Stimulated activated CD8-positive, alpha-beta memory T cell treated with anti-CD3 and anti-CD28 coated beads, Interleukin-15, amount 100 ng/mL, for 1 hour (primary cell): ENCODE measurements at regions not wholly inside any gene's neighbourhood (a gene's known extent, or its start where the extent isn't known, plus 50 kb on each side); places are given as distances from the start of the nearest gene placed in this dataset.
"Not testable (repeated sequence)": the region's sequence is repeated elsewhere in the genome, so short reads cannot be mapped to it uniquely, and the experiment has no call there.

Experiments used
- DNase-seq: peaks from one replicate; pipeline ENCODE4 v3.0.0-alpha.2; 2020; ENCODE audit warnings: low read depth

DNA sequence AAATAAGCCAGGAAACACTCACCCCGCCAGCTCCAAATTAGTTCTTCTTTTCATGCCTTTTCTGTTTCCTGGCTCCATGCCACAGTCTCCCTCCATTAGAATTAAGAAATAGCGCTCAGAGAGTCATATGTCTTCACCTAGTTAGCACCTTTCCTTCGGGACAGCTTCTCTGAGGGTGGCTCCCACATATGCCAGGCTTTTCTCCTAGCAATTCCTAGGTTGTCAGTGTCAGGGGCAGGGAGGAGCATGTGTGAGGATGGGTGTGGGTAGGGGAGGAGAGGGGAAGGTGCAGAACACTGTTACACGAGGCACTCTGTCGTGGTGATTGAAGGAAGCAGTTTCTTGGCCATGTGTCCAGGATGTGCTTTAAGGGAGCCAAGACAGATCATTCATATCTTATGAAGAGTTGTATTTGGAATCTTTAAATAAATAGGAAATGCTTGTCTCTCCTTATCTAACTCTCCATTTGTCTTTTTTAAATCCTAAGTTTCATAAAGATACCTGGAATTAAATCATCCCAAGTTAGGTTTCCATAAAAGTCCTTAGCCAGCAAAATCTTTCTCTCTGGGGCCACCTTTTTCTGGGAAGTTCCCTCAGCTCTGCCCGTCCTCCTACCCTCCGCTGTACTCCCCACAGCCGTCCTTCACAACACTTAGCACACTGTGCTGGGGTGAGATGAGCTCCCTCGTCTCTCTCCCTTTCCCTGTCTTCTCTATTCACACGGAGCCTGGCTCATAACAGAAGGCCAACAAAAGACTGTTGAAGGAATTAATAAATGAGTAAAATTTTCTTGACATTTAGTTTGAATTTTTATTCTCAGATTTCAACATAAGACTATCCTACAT is 361.0 kb downstream of the CD83 start:
- no peak for DNase-seq

DNA sequence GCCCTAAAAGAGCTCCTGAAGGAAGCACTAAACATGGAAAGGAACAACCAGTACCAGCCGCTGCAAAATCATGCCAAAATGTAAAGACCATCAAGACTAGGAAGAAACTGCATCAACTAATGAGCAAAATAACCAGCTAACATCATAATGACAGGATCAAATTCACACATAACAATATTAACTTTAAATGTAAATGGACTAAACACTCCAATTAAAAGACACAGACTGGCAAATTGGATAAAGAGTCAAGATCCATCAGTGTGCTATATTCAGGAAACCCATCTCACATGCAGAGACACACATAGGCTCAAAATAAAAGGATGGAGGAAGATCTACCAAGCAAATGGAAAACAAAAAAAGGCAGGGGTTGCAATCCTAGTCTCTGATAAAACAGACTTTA is 364.4 kb downstream of the CD83 start:
- DNase-seq, result not testable (repeated sequence)

DNA sequence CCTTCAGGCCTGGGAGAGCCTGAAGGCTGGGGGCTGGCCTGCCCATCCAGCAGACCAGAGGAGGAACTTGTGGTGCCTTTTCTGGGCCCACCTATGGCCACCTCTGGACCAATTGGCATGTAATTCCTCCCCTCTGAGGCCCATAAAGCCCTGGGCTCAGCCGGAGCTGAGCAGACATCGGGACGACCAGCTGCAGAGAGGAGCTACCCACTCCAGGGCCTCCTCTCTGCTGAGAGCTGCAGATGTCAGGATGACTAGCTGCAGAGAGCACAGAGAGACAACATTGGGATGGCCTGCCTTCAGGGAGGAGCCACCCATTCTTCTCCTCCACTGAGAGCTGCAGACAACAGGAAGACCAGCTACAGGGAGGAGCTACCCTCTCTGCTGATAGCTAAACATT is 370.1 kb downstream of the CD83 start:
- no peak for DNase-seq

GRCh38 chr6:14488180-14488579 is 370.6 kb downstream of the CD83 start:
- DNase-seq, result no peak

- no peak for DNase-seq
Measured at GRCh38 chr6:14489445-14489844, 371.9 kb downstream of the CD83 start.

DNA sequence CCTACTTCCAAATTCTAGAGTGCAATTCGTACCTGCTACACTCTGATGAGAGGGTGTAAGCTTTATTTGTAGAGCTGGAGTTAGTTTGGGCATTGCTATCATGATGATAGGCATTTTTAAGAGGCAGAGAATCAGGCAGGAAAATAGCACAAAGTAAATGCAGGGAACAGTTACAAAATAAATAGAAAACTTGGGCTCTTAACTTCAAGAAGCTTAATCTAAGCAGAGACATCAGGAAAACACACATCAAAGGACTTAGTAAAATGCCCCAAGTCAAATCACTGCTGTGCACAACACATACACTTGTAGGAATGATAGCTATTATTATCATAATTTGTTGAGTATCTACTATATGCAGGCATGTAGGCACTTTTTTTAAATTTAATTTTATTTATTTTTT is 381.2 kb downstream of the CD83 start:
- no peak for DNase-seq

DNA sequence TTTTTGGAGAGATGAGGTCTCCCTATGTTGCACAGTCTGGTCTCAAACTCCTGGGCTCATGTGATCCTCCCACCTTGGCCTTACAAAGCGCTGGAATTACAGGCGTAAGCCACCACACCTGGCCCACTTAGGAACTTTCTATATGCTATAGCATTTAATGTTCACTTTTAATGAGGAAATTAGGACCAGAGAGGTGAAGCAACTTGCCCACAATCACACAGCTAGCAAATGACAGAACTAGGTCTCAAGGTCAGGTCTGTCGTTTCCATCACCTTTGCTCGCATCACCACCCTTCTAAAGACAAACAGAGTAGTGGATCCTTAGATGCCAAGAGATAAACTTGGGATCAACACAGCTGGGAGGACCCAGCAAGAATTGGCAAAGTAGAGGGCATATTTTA is 381.7 kb downstream of the CD83 start:
- no peak for DNase-seq

DNA sequence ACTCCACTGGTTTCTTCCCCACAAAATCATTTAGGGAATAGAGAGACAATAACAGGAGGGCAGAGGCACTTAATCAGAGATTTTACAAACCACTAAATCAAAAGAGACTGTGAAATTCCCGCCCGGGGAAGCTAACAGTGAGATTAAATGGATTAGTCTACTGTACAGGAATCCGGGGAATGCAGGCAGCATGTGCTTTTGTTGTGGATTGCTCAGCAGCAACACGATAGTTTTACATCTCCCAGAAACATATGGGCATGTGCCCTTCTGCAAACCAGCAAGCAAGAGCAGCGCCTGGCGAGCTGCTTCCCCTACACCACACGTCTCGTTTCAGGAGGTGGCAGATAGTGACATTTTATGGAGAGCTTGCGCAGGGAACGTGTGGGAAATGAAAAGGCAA is 382.3 kb downstream of the CD83 start:
- DNase-seq, result no peak

- DNase-seq, result no peak
Measured at GRCh38 chr6:14500809-14501208, 383.2 kb downstream of the CD83 start.

DNA sequence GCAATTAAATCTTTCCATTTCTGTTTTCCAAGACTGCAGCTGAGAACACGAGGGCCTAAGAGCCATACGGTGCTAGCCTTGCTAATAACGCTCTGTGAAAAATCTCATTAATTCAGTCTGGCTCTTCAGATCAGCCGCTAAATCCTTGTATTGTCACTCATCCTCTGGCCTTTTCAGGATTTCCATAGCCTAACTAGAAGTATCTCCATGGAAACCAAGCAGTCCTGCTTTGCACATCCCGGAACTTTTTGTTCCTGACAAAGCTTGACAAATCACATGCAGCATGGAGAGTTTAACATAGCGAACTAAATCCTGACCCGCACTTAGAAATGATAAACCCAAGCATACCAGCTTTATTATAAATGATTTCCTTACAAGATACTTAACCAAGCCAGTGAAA is 383.7 kb downstream of the CD83 start:
- DNase-seq, result no peak

DNA sequence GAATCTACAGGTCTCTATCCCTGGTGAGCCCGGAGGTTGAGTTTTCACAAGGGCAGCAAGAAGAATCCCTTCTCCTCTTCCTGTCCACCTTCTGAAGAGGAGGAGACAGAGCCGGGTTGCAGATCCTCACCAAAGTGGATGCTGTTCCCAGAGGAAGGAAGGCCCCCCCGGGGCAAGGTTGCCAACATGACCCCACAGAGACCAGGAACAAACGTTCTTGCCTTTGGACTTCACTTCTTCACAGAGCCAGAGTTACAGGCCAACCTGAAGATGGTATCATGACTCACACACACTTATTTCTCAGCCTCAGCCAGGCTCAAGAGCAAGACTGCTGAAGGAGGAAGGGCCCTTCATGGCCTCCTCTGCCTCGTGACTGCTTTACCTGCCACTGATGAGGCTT is 384.3 kb downstream of the CD83 start:
- no peak for DNase-seq

DNA sequence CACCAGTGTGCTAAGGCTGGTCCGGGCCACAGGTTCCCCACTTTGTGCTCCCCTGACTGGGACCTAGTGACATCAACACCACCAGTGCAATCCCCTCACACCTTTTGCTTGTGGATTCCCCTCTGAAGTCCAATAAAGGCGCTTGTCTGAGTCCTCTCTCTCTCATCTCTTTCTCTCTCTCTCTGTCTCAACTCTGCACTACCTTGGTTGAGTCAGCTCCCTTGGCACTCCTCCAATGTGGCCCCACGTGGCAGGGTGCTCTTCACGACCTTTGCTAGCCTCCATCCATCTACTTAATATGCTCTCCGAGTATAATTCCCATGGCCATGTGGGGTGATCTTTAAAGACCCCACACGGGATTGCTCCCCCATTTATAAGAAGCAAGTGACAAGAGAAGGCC is 385.0 kb downstream of the CD83 start:
- no peak for DNase-seq

GRCh38 chr6:14505401-14505800 is 387.8 kb downstream of the CD83 start:
- DNase-seq, result no peak

DNA sequence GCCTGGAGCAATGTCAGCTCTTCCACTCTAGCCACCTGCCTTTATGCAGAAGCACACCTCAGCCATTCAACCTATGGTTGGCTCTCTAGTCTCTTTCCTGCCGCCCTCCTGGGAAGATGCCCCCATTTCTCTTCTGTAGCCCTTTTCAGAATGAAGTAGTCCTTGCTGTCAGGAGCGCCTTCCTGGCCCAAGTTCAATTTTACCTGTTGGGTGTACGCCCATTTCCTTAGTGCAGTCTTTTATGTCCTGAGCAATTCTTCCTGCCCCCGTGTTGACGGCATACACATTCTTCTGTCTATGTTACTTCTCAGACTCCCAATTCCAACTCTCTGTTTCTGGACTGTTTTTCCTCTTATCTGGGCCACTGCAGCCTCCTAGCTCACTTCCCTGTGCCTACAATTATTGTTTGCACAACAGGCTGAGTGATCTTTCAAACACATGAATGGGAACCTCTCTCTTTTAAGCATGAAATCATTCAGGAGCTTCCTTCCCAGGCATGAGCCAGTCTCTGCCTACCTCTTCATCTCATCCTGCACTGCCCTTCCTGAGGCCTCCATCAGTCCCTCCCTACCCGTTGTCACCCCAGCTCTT is 389.2 kb downstream of the CD83 start:
- DNase-seq, result no peak

- DNase-seq, result no peak
Measured at GRCh38 chr6:14509120-14509519, 391.5 kb downstream of the CD83 start.

- DNase-seq, result no peak
Measured at GRCh38 chr6:14510038-14510437, 392.5 kb downstream of the CD83 start.

GRCh38 chr6:14511061-14511586 is 393.6 kb downstream of the CD83 start:
- no peak for DNase-seq

GRCh38 chr6:14512246-14512645 is 394.7 kb downstream of the CD83 start:
- no peak for DNase-seq

DNA sequence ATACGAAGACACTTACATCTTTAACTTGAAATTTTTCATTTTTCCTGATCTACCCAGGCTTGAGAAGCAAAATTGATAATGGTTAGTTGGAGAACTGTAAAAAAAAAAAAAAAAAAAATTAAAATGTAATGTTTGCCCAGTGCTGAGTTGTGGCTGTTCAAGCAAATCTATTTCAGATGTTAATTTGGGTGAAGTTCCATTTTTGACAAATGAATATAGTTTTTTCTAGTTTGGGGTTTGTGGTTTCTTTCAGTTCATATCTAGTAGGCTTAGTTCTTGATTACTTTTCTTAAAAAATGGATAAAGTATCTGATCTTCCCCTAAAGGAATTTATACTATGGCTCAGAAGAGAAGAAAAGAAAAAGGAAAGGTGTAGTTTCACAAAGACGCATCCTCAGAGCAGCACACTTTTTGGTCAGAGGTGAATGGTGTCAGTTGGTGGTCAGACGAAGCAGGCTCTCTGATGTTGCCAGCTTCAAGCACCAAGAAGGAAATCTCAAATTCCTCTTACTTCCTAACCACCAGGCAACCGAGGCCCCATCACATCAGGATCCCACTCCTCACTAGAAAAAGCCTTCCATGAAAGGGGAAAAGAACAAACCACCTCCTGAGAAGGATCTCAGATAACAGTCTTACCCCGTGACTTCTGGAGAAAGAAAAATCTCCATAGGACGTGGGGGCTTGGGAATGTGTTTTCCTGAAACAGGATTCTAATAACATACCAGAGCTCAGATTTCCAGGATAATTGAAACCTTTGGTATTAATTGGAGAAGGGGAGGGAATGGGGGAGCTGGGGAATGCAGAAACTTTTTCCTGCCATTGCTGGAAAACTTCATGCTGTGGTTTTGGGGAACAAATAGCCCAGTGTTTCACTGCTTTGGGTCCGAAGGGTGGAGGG is 396.2 kb downstream of the CD83 start:
- DNase-seq, result no peak

DNA sequence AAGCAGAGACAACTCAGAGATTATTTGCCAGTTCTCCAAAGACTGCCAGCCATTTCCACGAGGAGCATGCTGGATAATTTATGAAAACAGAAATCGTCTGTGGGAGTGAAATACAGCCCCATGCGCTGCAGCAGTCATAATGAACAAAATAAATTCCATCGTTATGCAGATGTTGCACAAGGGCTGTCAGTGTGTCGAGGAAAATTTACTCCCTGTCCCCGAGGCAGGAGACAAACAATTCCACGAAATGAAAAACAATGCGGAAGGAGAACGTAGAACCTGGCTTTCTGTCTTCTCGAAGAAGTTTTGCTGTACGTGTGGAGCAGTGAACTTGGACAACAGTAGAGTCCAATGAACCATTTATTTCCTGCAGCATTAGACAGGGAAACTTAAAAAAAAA is 399.4 kb downstream of the CD83 start:
- no peak for DNase-seq

DNA sequence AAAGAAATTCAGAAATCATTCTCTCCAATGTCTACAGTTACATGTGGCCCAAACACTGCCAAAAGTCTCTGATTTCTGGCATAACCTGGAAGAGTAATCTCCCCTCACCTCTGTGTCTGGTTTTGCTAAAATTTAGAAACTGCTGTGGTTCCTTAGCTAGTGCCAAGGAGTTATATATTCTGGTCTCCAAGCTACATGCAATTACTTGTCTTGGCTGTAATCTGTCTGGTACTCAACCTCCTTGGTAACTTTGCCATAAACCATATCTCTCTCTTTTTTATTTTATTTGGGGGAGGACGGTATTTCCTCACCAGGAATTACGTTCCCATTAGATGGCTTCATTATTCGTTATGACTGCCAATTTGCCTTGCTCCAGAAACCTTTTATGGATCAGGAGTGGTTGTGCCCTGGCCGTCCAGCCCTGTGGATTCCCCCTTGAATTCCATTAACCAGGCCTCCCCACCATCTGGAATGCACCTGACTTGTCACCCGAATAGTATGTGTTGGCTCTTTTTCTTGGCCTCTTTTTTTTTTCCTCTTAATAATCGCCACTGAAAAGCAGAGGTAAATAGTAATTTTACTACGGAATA is 400.0 kb downstream of the CD83 start:
- no peak for DNase-seq

DNA sequence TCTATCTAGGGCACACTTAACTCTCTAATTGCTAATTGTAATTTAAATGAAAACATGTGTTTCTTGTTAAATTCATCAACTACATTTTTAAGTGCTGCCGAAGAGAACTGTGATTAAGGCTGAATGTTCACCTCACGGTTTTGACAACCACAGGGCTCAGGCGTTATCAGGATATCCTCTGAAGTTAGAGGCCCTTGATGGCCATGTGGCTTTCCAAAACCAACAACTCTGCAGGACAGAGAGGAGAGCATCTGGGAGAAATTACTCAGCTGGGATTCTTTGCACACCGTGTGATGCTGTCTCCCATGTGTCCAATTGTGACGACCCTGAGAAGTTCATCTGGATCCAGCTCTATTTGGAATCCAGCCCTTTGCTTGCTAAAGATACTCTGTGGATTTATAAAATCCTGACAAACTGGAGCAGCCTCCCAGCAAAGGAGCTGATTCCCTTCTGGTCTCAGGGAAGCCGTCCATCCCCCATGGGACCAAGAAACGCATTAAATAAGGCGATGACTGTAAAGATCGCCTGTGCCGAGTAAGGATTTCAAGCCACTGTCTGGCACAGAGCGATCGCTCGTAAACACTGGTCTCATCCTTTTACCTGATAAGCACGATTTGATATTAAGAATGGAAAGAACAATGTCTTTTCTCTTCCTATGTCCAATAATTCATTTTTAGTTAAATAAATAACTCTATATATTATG is 401.1 kb downstream of the CD83 start:
- no peak for DNase-seq
